ENCODE measurements at regions not wholly inside any gene's neighbourhood (a gene's known extent, or its start where the extent isn't known, plus 50 kb on each side); places are given as distances from the start of the nearest gene placed in this dataset.

DNA sequence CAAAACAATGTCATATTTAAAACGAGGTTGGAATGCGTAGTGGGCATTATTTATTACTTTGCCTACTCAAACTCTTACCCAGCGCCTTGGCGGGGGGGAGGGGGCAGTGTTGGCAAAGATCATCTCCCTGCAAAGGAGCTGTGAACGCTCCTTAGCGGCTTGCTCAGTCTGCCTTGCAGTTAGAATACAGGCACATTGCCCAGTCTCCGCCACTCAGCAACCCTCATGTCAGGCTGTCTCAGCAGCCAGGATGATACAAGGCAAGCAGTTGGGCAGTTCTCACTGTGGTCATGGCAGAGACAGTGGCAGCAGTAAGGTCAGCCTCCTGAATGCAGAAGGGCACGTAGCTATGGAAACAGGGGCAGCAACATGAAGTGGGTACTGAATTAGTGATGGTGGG is 170.4 kb upstream of the KCNK2 start:
- TF ChIP-seq, protein P1, sequence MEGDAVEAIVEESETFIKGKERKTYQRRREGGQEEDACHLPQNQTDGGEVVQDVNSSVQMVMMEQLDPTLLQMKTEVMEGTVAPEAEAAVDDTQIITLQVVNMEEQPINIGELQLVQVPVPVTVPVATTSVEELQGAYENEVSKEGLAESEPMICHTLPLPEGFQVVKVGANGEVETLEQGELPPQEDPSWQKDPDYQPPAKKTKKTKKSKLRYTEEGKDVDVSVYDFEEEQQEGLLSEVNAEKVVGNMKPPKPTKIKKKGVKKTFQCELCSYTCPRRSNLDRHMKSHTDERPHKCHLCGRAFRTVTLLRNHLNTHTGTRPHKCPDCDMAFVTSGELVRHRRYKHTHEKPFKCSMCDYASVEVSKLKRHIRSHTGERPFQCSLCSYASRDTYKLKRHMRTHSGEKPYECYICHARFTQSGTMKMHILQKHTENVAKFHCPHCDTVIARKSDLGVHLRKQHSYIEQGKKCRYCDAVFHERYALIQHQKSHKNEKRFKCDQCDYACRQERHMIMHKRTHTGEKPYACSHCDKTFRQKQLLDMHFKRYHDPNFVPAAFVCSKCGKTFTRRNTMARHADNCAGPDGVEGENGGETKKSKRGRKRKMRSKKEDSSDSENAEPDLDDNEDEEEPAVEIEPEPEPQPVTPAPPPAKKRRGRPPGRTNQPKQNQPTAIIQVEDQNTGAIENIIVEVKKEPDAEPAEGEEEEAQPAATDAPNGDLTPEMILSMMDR (IDR thresholded peaks at IDR 0.05; ENCODE audit: insufficient read depth, low read length), result no peak
- TF ChIP-seq POLR2AphosphoS5 (IDR thresholded peaks at IDR 0.05; ENCODE audit: low read depth) (no peak), SPI1 (IDR thresholded peaks at IDR 0.05; ENCODE audit: borderline replicate concordance, low read depth) (no peak)
- TF ChIP-seq, protein P2, sequence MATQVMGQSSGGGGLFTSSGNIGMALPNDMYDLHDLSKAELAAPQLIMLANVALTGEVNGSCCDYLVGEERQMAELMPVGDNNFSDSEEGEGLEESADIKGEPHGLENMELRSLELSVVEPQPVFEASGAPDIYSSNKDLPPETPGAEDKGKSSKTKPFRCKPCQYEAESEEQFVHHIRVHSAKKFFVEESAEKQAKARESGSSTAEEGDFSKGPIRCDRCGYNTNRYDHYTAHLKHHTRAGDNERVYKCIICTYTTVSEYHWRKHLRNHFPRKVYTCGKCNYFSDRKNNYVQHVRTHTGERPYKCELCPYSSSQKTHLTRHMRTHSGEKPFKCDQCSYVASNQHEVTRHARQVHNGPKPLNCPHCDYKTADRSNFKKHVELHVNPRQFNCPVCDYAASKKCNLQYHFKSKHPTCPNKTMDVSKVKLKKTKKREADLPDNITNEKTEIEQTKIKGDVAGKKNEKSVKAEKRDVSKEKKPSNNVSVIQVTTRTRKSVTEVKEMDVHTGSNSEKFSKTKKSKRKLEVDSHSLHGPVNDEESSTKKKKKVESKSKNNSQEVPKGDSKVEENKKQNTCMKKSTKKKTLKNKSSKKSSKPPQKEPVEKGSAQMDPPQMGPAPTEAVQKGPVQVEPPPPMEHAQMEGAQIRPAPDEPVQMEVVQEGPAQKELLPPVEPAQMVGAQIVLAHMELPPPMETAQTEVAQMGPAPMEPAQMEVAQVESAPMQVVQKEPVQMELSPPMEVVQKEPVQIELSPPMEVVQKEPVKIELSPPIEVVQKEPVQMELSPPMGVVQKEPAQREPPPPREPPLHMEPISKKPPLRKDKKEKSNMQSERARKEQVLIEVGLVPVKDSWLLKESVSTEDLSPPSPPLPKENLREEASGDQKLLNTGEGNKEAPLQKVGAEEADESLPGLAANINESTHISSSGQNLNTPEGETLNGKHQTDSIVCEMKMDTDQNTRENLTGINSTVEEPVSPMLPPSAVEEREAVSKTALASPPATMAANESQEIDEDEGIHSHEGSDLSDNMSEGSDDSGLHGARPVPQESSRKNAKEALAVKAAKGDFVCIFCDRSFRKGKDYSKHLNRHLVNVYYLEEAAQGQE (IDR thresholded peaks at IDR 0.05; ENCODE audit: insufficient replicate concordance, low read depth), result no peak

All from HL-60 (cell line).